Right lobe of liver (tissue), 6 donors: ENCODE measurements at regions not wholly inside any gene's neighbourhood (a gene's known extent, or its start where the extent isn't known, plus 50 kb on each side); places are given as distances from the start of the nearest gene placed in this dataset.

Source experiments
- ATAC-seq, 4 donors: fragments of 200-7000 bp; cut with Tn5 transposase; one replicate each; pipeline ENCODE4 v1.9.1; 2020; ENCODE audit warnings: mild to moderate bottlenecking in 4 of 4, moderate library complexity in 4 of 4
- DNase-seq, 3 donors: peaks; one replicate each; pipeline ENCODE4 v3.0.0-alpha.2; 2020
- H3K27ac ChIP-seq, 3 donors: fragments of 200-600 bp; one replicate each; pipeline ENCODE4 v1.8.0; 2022
- H3K27me3 ChIP-seq, 2 donors: fragments of 200-600 bp; one replicate each; pipeline ENCODE4 v1.8.0; 2022
- H3K36me3 ChIP-seq, 4 donors: fragments of 200-600 bp; sonication (generic) in 1 of 4; one replicate each; pipeline versions ENCODE4 v1.5.1 to v1.8.0; 2017 to 2022; ENCODE audit warnings: control low read depth in 1 of 4
- H3K4me1 ChIP-seq, 4 donors: fragments of 200-600 bp; sonication (generic) in 1 of 4; one replicate each; pipeline versions ENCODE4 v1.5.1 to v1.8.0; 2017 to 2022; ENCODE audit warnings: control low read depth in 1 of 4
- H3K4me3 ChIP-seq, 3 donors: fragments of 200-600 bp; one replicate each; pipeline ENCODE4 v1.8.0; 2022
- H3K9me3 ChIP-seq, 4 donors: fragments of 200-600 bp; sonication (generic) in 1 of 4; one replicate each; pipeline versions ENCODE4 v1.5.1 to v1.8.0; 2017 to 2022; ENCODE audit warnings: control low read depth in 1 of 4
- CTCF ChIP-seq, 4 donors: fragments of 200-600 bp in 3 of 4; fragments of 450-650 bp in 1 of 4; IDR thresholded peaks; one replicate each; pipeline versions ENCODE4 v1.5.1 to v1.8.0; 2016 to 2022; ENCODE audit warnings: antibody characterized with exemption in 4 of 4, mild to moderate bottlenecking in 2 of 4
- POLR2A ChIP-seq: fragments of 450-650 bp; IDR thresholded peaks from one replicate; pipeline ENCODE4 v1.6.1; 2017; ENCODE audit warnings: antibody characterized with exemption, mild to moderate bottlenecking
- WGBS: methylation state at CpG from one replicate; pipeline ENCODE4 v1.1.6; 2018; ENCODE audit warnings: low coverage, low lambda C conversion rate; ENCODE audit not compliant: insufficient coverage; ENCODE audit errors: missing lambda C conversion rate; 5-methylcytosine and 5-hydroxymethylcytosine counted together
- intact Hi-C, 2 donors: fragments of 100-400 bp; cut with DNase I; formaldehyde crosslinking; loops; one replicate each; pipeline versions ENCODE4 v1.11.2 to v1.14.1; 2022
- donor health status: DM: no; HTN: yes; CAD: no.
- donor health status: DM: no; HTN: no; CAD: no.
- donor health status: DM: no; HTN: no; CAD: no.
- donor health status: DM: no; HTN: yes; CAD: no.
- donor health status: DM: no; HTN: yes; CAD: no.

DNA sequence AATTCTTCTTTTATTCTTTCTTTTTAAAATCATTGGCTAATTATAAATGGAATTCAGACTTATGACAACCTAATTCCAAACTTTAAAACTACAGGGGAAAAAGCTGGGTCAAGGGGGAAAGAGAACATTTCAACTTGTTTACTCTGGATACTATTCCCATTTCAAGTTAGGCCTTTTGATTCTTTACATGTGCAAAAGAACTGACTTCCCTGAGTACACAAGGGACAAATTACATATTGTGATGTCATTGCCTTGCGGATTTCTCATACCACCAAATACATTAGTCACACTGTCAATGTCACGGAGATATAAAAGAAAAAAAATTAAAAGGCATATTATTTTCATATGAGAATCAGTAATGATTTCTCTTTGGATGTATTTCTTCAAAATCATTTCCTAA is 96.5 kb upstream of the TBX18 start:
- Histone ChIP-seq H3K4me3 (no peak overlapping the region), H3K27ac (no peak overlapping the region), H3K4me1 (peaks cover 0 to 3% (median under 1%) of the 10 kb centered on the region in 4 donors), H3K9me3 (no peaks in the 10 kb centered on the region), H3K27me3 (no peaks in the 10 kb centered on the region), H3K36me3 (no peaks in the 10 kb centered on the region)
- ATAC-seq, result no peak
- 84% methylated on average over 2 of the region's 2 CpGs for WGBS
- TF ChIP-seq CTCF (IDR thresholded peaks at IDR 0.05), result no peak
- no peak for TF ChIP-seq POLR2A
- intact Hi-C loops, result no loop called here
- no peak for DNase-seq

GRCh38 chr6:84860509-84860908 is 96.1 kb upstream of the TBX18 start:
- no peaks in the 10 kb centered on the region for H3K27me3 ChIP-seq
- 70% methylated on average over 6 of the region's 6 CpGs for WGBS
- H3K36me3 ChIP-seq, result no peaks in the 10 kb centered on the region
- peaks cover 0 to 3% (median 0%) of the 10 kb centered on the region in 4 donors for H3K4me1 ChIP-seq
- no peak overlapping the region for H3K27ac ChIP-seq
- no peaks in the 10 kb centered on the region for H3K9me3 ChIP-seq
- no peak for DNase-seq
- no peak overlapping the region for H3K4me3 ChIP-seq
- no peak for ATAC-seq
- intact Hi-C loops, result no loop called here
- no peak for TF ChIP-seq POLR2A
- TF ChIP-seq CTCF (IDR thresholded peaks at IDR 0.05), result no peak

DNA sequence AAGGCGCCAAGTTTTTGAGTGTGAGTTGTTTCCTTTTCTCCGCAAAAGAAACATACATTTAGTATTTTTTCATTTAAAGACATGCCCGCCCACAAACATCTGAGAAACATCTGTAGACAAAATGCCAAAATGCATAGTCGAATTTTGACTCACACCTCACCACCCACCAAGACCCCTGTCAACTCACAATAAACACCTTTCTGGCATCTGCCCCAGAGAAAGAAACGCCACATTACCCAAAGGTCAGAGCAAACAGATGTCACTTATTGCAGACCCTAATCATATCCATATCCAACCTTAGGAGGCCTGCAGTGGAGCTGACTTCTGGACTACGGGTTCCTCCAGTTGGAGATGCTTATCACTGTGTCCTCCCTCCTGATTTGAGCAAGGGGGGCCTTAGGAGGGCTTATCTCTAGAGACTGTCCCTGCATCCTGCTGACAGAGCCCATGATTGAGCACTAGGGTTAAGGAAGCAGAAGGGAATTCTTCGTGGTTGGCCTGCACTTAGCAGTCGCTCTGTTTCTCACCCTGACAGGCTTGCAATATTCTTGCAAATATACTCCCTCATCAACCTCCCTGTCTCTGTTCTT is 90.5 kb upstream of the TBX18 start:
- intact Hi-C loops, result no loop called here
- Histone ChIP-seq H3K27ac (no peak overlapping the region), H3K4me1 (no peaks in the 10 kb centered on the region), H3K9me3 (no peaks in the 10 kb centered on the region), H3K4me3 (no peak overlapping the region), H3K36me3 (no peaks in the 10 kb centered on the region), H3K27me3 (no peaks in the 10 kb centered on the region)
- no peak for DNase-seq
- no peak for ATAC-seq
- WGBS, result 58% methylated on average over 7 of the region's 8 CpGs
- no peak for TF ChIP-seq CTCF (IDR thresholded peaks at IDR 0.05)
- no peak for TF ChIP-seq POLR2A

DNA sequence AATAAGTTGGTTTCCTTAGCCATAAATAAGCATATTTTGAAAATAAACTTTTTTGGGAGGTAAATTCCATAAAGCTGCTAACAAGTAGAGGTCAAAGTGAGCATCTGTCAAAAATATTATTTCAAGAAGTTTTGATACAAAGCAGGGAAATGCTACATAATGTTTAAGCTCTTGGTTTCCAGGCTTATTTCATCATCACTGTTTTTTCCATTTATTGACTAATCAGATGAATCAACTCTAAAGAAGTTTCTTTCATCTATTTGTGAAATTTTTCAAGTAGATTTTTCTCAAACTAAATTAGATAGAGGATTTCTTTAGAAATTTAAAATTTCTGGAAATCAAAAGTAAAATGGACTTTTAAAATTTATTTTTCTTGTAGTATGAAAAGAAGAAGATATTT is 89.5 kb upstream of the TBX18 start:
- TF ChIP-seq POLR2A, result no peak
- no peak for TF ChIP-seq CTCF (IDR thresholded peaks at IDR 0.05)
- ATAC-seq, result no peak

DNA sequence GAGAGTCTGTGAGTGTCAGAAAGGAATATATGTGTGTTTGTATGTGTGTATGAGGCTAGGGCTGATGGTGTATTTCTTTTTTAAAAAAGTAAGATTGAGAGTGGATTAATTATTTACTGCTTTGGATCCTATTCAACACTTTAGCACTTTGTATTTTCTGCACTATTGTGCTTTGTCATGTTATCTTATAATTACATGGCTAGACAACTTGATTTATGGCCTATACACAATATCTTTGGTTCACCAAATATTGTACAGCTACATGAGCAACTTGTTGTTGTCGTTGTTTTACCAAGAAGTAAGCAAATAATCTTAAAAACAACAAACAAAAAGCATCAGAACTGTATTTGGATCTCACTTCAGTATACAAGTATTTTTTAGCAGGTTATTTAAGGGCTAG is 84.6 kb upstream of the TBX18 start:
- Histone ChIP-seq H3K36me3 (no peaks in the 10 kb centered on the region), H3K27me3 (no peaks in the 10 kb centered on the region), H3K4me3 (no peak overlapping the region), H3K4me1 (peaks cover 0 to 8% (median 0%) of the 10 kb centered on the region in 4 donors), H3K9me3 (no peaks in the 10 kb centered on the region), H3K27ac (no peak overlapping the region)
- TF ChIP-seq POLR2A (no peak), CTCF (IDR thresholded peaks at IDR 0.05) (no peak)
- peak in 3 of 4 donors; percentile 25 to 61 (median 30) for ATAC-seq
- 19% methylated on average over 1 of the region's 1 CpG for WGBS
- no peak for DNase-seq
- intact Hi-C loops, result no loop called here

More for the DNA sequence above, 89.5 kb upstream of the TBX18 start:
- Histone ChIP-seq H3K27ac (no peak overlapping the region), H3K4me3 (no peak overlapping the region), H3K36me3 (no peaks in the 10 kb centered on the region), H3K9me3 (no peaks in the 10 kb centered on the region), H3K4me1 (peaks cover 0 to 4% (median 0%) of the 10 kb centered on the region in 4 donors), H3K27me3 (no peaks in the 10 kb centered on the region)
- no peak for DNase-seq
- intact Hi-C loops, result no loop called here
